ENCODE measurements at regions not wholly inside any gene's neighbourhood (a gene's known extent, or its start where the extent isn't known, plus 50 kb on each side); places are given as distances from the start of the nearest gene placed in this dataset.

DNA sequence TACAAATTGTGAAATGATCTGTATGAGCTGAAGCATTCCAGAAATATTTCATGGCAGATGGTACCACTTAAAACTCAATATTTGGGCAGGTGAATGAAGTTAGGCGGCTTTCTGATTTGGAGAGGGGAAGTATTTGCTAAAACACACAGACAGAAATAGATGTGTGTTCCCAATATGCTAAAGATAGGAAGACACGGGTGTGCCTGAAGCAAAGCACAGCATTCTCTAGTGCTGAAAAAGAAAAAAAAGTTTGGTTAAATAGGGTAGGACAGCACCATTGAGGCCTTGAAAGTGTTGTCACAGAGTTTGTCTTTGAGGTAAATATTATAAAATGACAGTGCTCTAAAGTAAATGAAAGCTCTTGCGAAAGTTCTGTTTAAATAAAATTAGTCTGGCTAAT lies 252.2 kb upstream of the HSF2 start:
- DNase-seq (ENCODE audit: low spot score) = no peak
- Histone ChIP-seq H3K27ac (ENCODE audit: low read depth in 1 of 2, low read length in 2 of 2) (no peak overlapping the region), H3K9ac (ENCODE audit: low read depth in 1 of 2, low read length in 2 of 2) (no peak overlapping the region), H3K9me3 (ENCODE audit: control insufficient read depth in 4 of 4, low read length in 3 of 4) (no peaks in the 10 kb centered on the region), H3K27me3 (ENCODE audit: control insufficient read depth in 4 of 4, insufficient read depth in 4 of 4, low read length in 3 of 4) (no peaks in the 10 kb centered on the region), H3K36me3 (ENCODE audit: control insufficient read depth in 4 of 4, insufficient read depth in 3 of 4, low read depth in 1 of 4, low read length in 3 of 4) (no peaks in the 10 kb centered on the region), H3K4me3 (ENCODE audit: low read depth in 1 of 3, low read length in 3 of 3) (no peak overlapping the region), H3K4me1 (ENCODE audit: control insufficient read depth in 4 of 4, insufficient read depth in 4 of 4, low read length in 3 of 4) (no peaks in the 10 kb centered on the region)
- TF ChIP-seq RXRA (IDR thresholded peaks at IDR 0.05) = no peak
- no peak for TF ChIP-seq TAF1 (conservative IDR thresholded peaks at IDR 0.05)
- no peak for TF ChIP-seq SP1 (IDR thresholded peaks at IDR 0.05)
- no peak for TF ChIP-seq NR2F2 (IDR thresholded peaks at IDR 0.05)
- no peak for TF ChIP-seq JUND (IDR thresholded peaks at IDR 0.05)
- 66% methylated on average over 3 of the region's 3 CpGs for WGBS

DNA sequence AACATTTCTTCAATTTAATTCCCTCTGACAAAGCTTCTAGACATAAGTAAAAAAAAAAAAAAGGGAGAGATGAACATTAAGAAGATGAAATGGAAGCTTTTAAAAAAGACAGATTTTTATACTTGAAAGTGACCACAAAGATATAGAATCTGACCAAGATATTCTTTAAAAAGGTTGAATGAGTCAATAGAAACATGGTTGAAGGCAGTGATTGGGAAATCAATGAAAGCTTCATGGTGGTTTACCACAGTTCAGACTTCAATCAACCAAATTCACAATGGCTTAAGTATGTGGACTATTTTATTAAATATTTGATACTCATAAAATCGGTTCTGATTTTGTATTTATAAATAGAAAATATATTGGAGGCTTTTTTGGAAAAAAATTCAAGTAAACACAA lies 248.4 kb upstream of the HSF2 start:
- Histone ChIP-seq H3K4me3 (ENCODE audit: low read depth in 1 of 3, low read length in 3 of 3) (no peak overlapping the region), H3K4me1 (ENCODE audit: control insufficient read depth in 4 of 4, insufficient read depth in 4 of 4, low read length in 3 of 4) (no peaks in the 10 kb centered on the region), H3K27ac (ENCODE audit: low read depth in 1 of 2, low read length in 2 of 2) (no peak overlapping the region), H3K9ac (ENCODE audit: low read depth in 1 of 2, low read length in 2 of 2) (no peak overlapping the region), H3K9me3 (ENCODE audit: control insufficient read depth in 4 of 4, low read length in 3 of 4) (no peaks in the 10 kb centered on the region), H3K27me3 (ENCODE audit: control insufficient read depth in 4 of 4, insufficient read depth in 4 of 4, low read length in 3 of 4) (no peaks in the 10 kb centered on the region), H3K36me3 (ENCODE audit: control insufficient read depth in 4 of 4, insufficient read depth in 3 of 4, low read depth in 1 of 4, low read length in 3 of 4) (no peaks in the 10 kb centered on the region)
- no peak for DNase-seq (ENCODE audit: low spot score)
- WGBS = 22% methylated on average over 1 of the region's 1 CpG
- TF ChIP-seq HNF4A (conservative IDR thresholded peaks at IDR 0.05) (no peak), CTCF (IDR thresholded peaks at IDR 0.05; ENCODE audit: low read depth, low read length, missing input control) (no peak), RAD21 (IDR thresholded peaks at IDR 0.05) (no peak), TAF1 (conservative IDR thresholded peaks at IDR 0.05) (no peak), REST (IDR thresholded peaks at IDR 0.05) (no peak), NR2F2 (IDR thresholded peaks at IDR 0.05) (no peak), ZBTB33 (IDR thresholded peaks at IDR 0.05) (no peak), SP1 (IDR thresholded peaks at IDR 0.05) (no peak), FOXA2 (IDR thresholded peaks at IDR 0.05) (no peak), ATF3 (IDR thresholded peaks at IDR 0.05) (no peak), JUND (IDR thresholded peaks at IDR 0.05) (no peak), HNF4G (IDR thresholded peaks at IDR 0.05) (no peak), RXRA (IDR thresholded peaks at IDR 0.05) (no peak)

Data from liver (tissue), 8 donors.